Fibroblast of lung (primary cell): ENCODE measurements at regions not wholly inside any gene's neighbourhood (a gene's known extent, or its start where the extent isn't known, plus 50 kb on each side); places are given as distances from the start of the nearest gene placed in this dataset.
A peak's percentile ranks its signal among the peaks of the same experiment; 100 is the strongest.

ENCODE experiments used
- DNase-seq, 2 donors: peaks; one replicate each; pipeline versions ENCODE4 v3.0.0 to v3.0.0-alpha.2; 2010; ENCODE audit warnings: low read depth in 2 of 2
- H2AFZ ChIP-seq: 2 replicates; pipeline ENCODE4 v1.5.1; 2012; ENCODE audit warnings: low read length, control low read depth, inconsistent platforms
- H3K27ac ChIP-seq: 2 replicates; pipeline ENCODE4 v1.5.1; 2011; ENCODE audit warnings: low read length, control low read depth; ENCODE audit not compliant: insufficient read depth
- H3K27me3 ChIP-seq: 2 replicates; pipeline ENCODE4 v1.5.1; 2011; ENCODE audit warnings: mild to moderate bottlenecking, low read length; ENCODE audit not compliant: control insufficient read depth, insufficient read depth
- H3K36me3 ChIP-seq: 2 replicates; pipeline ENCODE4 v1.5.1; 2011; ENCODE audit warnings: low read length; ENCODE audit not compliant: control insufficient read depth, insufficient read depth
- H3K4me1 ChIP-seq: 2 replicates; pipeline ENCODE4 v1.5.1; 2011; ENCODE audit warnings: low read length; ENCODE audit not compliant: control insufficient read depth, insufficient read depth; ENCODE audit errors: extremely low read depth
- H3K4me2 ChIP-seq: 2 replicates; pipeline ENCODE4 v1.5.1; 2011; ENCODE audit warnings: low read length, control low read depth; ENCODE audit not compliant: insufficient read depth; ENCODE audit errors: extremely low read depth
- H3K4me3 ChIP-seq, 4 experiments: fragments of 200-600 bp in 1 of 4; sonication (generic) in 1 of 4; replicated peaks in 1 of 4; 2 replicates each; pipeline ENCODE4 v1.5.1; 2011 to 2016; ENCODE audit warnings: low read length in 4 of 4, low read depth in 3 of 4, mild to moderate bottlenecking in 3 of 4, control low read depth in 2 of 4, inconsistent platforms in 1 of 4, mixed read lengths in 1 of 4; ENCODE audit not compliant: insufficient read depth in 1 of 4; ENCODE audit errors: control extremely low read depth in 1 of 4
- H3K79me2 ChIP-seq: 2 replicates; pipeline ENCODE4 v1.5.1; 2012; ENCODE audit warnings: mild to moderate bottlenecking, low read length, inconsistent platforms; ENCODE audit not compliant: control insufficient read depth, insufficient read depth
- H3K9ac ChIP-seq: 2 replicates; pipeline ENCODE4 v1.5.1; 2011; ENCODE audit warnings: mild to moderate bottlenecking, low read length, control low read depth; ENCODE audit not compliant: insufficient read depth
- H3K9me3 ChIP-seq: 2 replicates; pipeline ENCODE4 v1.5.1; 2012; ENCODE audit warnings: low read depth, low read length; ENCODE audit not compliant: control insufficient read depth, insufficient read depth
- H4K20me1 ChIP-seq: 2 replicates; pipeline ENCODE4 v1.5.1; 2011; ENCODE audit warnings: low read length; ENCODE audit not compliant: control insufficient read depth, insufficient read depth; ENCODE audit errors: extremely low read depth
- EZH2 ChIP-seq: IDR thresholded peaks from 2 replicates; pipeline ENCODE4 v1.5.1; 2012; ENCODE audit warnings: low read length, control low read depth, mild to moderate bottlenecking; ENCODE audit errors: missing control alignments
- TF ChIP-seq, protein P1 (sequence below), 2 donors: IDR thresholded peaks in 1 of 2; conservative IDR thresholded peaks in 1 of 2; 1 replicate in 1 of 2; 2 replicates in 1 of 2; pipeline ENCODE4 v1.5.1; 2011 to 2012; ENCODE audit warnings: low read length in 2 of 2, control low read depth in 1 of 2, inconsistent platforms in 1 of 2, low read depth in 1 of 2, mild to moderate bottlenecking in 1 of 2

DNA sequence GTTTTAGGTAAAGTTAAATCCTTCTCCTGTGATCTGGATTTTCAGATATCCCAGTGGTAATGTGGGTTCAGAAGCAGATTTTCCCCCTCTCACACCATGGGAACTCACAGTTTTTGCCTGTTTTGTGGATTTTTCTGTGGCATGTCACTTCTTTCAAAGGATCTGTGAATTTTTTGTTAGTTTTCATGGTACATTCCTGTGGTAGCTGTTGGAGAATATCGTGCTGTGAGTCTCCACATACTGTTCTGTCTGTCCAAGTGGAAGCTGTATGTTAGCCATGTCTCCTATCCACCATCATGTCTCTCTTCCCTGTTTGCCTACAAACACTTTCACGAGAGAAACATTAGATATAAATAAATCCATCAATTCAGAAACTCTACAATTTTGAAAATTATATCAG is 378.7 kb upstream of the ADGRB3 start:
- no peak overlapping the region for H3K27ac ChIP-seq
- H3K27me3 ChIP-seq: no peaks in the 10 kb centered on the region
- H3K9me3 ChIP-seq: no peaks in the 10 kb centered on the region
- H3K4me1 ChIP-seq: no peaks in the 10 kb centered on the region
- H3K4me2 ChIP-seq: no peak overlapping the region
- no peak overlapping the region for H3K4me3 ChIP-seq
- no peaks in the 10 kb centered on the region for H3K79me2 ChIP-seq
- no peak overlapping the region for H2AFZ ChIP-seq
- peak in 1 of 2 donors; percentile 33 for DNase-seq
- no peaks in the 10 kb centered on the region for H3K36me3 ChIP-seq
- H4K20me1 ChIP-seq: no peaks in the 10 kb centered on the region
- no peak overlapping the region for H3K9ac ChIP-seq
- TF ChIP-seq, protein P1, sequence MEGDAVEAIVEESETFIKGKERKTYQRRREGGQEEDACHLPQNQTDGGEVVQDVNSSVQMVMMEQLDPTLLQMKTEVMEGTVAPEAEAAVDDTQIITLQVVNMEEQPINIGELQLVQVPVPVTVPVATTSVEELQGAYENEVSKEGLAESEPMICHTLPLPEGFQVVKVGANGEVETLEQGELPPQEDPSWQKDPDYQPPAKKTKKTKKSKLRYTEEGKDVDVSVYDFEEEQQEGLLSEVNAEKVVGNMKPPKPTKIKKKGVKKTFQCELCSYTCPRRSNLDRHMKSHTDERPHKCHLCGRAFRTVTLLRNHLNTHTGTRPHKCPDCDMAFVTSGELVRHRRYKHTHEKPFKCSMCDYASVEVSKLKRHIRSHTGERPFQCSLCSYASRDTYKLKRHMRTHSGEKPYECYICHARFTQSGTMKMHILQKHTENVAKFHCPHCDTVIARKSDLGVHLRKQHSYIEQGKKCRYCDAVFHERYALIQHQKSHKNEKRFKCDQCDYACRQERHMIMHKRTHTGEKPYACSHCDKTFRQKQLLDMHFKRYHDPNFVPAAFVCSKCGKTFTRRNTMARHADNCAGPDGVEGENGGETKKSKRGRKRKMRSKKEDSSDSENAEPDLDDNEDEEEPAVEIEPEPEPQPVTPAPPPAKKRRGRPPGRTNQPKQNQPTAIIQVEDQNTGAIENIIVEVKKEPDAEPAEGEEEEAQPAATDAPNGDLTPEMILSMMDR (conservative IDR thresholded peaks at IDR 0.05 in 1 of 2, IDR thresholded peaks at IDR 0.05 in 1 of 2; ENCODE audit: low read depth in 1 of 2, low read length in 2 of 2): no peak
- no peak for TF ChIP-seq EZH2

DNA sequence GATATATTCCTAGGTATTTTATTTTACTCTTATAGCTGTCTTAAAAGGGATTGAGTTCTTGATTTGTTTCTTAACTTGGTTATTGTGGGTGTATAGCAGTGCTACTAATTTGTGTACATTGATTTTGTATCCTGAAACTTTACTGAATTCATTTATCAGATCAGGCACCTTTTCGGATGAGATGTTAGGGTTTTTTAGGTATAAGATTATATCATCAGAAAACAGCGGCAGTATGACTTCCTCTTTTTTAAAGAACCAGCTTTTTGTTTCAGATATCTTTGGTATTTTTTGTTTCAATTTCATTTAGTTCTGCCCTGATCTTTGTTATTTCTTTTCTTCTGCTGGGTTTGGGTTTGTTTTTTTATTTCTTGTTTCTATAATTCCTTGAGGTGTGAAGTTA is 382.4 kb upstream of the ADGRB3 start:
- H3K27me3 ChIP-seq: no peaks in the 10 kb centered on the region
- H3K4me3 ChIP-seq: no peak overlapping the region
- DNase-seq: no peak
- TF ChIP-seq EZH2: no peak
- TF ChIP-seq, protein P1 (conservative IDR thresholded peaks at IDR 0.05 in 1 of 2, IDR thresholded peaks at IDR 0.05 in 1 of 2; ENCODE audit: low read depth in 1 of 2, low read length in 2 of 2): no peak
- no peaks in the 10 kb centered on the region for H4K20me1 ChIP-seq
- H3K27ac ChIP-seq: no peak overlapping the region
- no peaks in the 10 kb centered on the region for H3K9me3 ChIP-seq
- no peaks in the 10 kb centered on the region for H3K4me1 ChIP-seq
- no peaks in the 10 kb centered on the region for H3K79me2 ChIP-seq
- no peak overlapping the region for H2AFZ ChIP-seq
- H3K36me3 ChIP-seq: no peaks in the 10 kb centered on the region
- no peak overlapping the region for H3K4me2 ChIP-seq
- no peak overlapping the region for H3K9ac ChIP-seq

DNA sequence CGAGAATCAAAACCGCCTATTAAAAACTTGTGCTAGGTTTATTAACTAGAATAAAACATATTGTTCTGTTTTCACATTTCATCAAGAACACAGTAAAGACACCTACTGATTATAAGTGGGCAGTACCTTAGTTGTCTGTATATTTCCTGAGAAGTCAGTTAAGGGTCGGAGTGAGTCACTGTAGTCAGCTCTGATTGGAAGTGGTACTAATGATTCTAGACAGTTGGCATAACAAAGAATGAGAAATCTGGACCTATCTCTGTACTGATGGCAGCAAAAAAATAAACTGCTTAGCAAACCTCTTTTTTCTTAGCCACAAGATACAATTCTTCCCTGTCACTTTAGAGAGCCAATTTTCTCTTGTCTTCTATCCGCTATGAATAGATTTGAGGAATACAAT is 387.3 kb upstream of the ADGRB3 start:
- H2AFZ ChIP-seq: no peak overlapping the region
- no peaks in the 10 kb centered on the region for H3K27me3 ChIP-seq
- no peaks in the 10 kb centered on the region for H3K36me3 ChIP-seq
- no peak overlapping the region for H3K27ac ChIP-seq
- H4K20me1 ChIP-seq: no peaks in the 10 kb centered on the region
- H3K4me3 ChIP-seq: no peak overlapping the region
- peak in 1 of 2 donors; percentile 37 for DNase-seq
- H3K9me3 ChIP-seq: no peaks in the 10 kb centered on the region
- H3K4me2 ChIP-seq: no peak overlapping the region
- TF ChIP-seq EZH2: no peak
- TF ChIP-seq, protein P1 (conservative IDR thresholded peaks at IDR 0.05 in 1 of 2, IDR thresholded peaks at IDR 0.05 in 1 of 2; ENCODE audit: low read depth in 1 of 2, low read length in 2 of 2): no peak
- H3K79me2 ChIP-seq: no peaks in the 10 kb centered on the region
- H3K4me1 ChIP-seq: no peaks in the 10 kb centered on the region
- no peak overlapping the region for H3K9ac ChIP-seq
